PC-3 (cell line): ENCODE measurements at regions not wholly inside any gene's neighbourhood (a gene's known extent, or its start where the extent isn't known, plus 50 kb on each side); places are given as distances from the start of the nearest gene placed in this dataset.
"Not testable (repeated sequence)": the region's sequence is repeated elsewhere in the genome, so short reads cannot be mapped to it uniquely, and the experiment has no call there.

Source experiments
- ATAC-seq: fragments of 200-7000 bp; cut with Tn5 transposase; 2 replicates; pipeline ENCODE4 v1.9.1; 2020; ENCODE audit warnings: mild to moderate bottlenecking, moderate library complexity
- BruUV-seq: library from RNA; stranded (reverse); fragments of 400-500 nt; replicated peaks from 2 replicates; lab custom pipeline; 2021; lab: Mats Ljungman, UMichigan
- CTCF ChIA-PET: fragments of 300-600 bp; sonication (Branson Sonifier 250); formaldehyde crosslinking; loops from one replicate; lab custom pipeline; 2022; ENCODE audit warnings: antibody characterized with exemption; lab: Charles Lee
- POLR2A ChIA-PET: fragments of 300-600 bp; sonication (Branson Sonifier 250); formaldehyde crosslinking; loops from one replicate; lab custom pipeline; 2022; ENCODE audit warnings: antibody characterized with exemption; ENCODE audit not compliant: unreplicated experiment; lab: Charles Lee
- DNase-seq: peaks from one replicate; pipeline ENCODE4 v3.0.0-alpha.2; 2015
- H2AFZ ChIP-seq: fragments of 300-600 bp; sonication (generic); 2 replicates; pipeline ENCODE4 v1.6.0; 2016; ENCODE audit warnings: antibody characterized with exemption, low read length
- H3F3A ChIP-seq: fragments of 300-600 bp; sonication (generic); one replicate; pipeline ENCODE4 v1.6.0; 2017; ENCODE audit warnings: antibody characterized with exemption, low read length, control low read depth, mild to moderate bottlenecking; ENCODE audit not compliant: unreplicated experiment
- H3K27ac ChIP-seq: fragments of 300-600 bp; sonication (generic); 2 replicates; pipeline ENCODE4 v1.5.1; 2016; ENCODE audit warnings: mild to moderate bottlenecking, low read length
- H3K27me3 ChIP-seq: fragments of 300-600 bp; sonication (generic); 2 replicates; pipeline ENCODE4 v1.6.1; 2016; ENCODE audit warnings: low read length, mixed read lengths
- H3K36me3 ChIP-seq: fragments of 300-600 bp; sonication (generic); 2 replicates; pipeline ENCODE4 v1.6.1; 2016; ENCODE audit warnings: low read depth, mixed run types, low read length, mixed read lengths
- H3K4me1 ChIP-seq: fragments of 300-600 bp; sonication (generic); 2 replicates; pipeline ENCODE4 v1.5.1; 2016; ENCODE audit warnings: low read length; ENCODE audit not compliant: insufficient read depth
- H3K4me2 ChIP-seq: fragments of 300-600 bp; sonication (generic); 2 replicates; pipeline ENCODE4 v1.6.0; 2016; ENCODE audit warnings: low read length
- H3K4me3 ChIP-seq: fragments of 300-600 bp; sonication (generic); 2 replicates; pipeline ENCODE4 v1.5.1; 2016; ENCODE audit warnings: mild to moderate bottlenecking, low read length, mixed read lengths
- H3K79me2 ChIP-seq: fragments of 300-600 bp; sonication (generic); 2 replicates; pipeline ENCODE4 v1.6.1; 2017; ENCODE audit warnings: low read length, mixed read lengths
- H3K9ac ChIP-seq: fragments of 300-600 bp; sonication (generic); 2 replicates; pipeline ENCODE4 v1.6.0; 2016; ENCODE audit warnings: mild to moderate bottlenecking, low read length
- H3K9me2 ChIP-seq: fragments of 300-600 bp; sonication (generic); replicated peaks from 2 replicates; pipeline ENCODE4 v1.6.1; 2016; ENCODE audit warnings: mixed run types, low read length, mixed read lengths
- H3K9me3 ChIP-seq: fragments of 300-600 bp; sonication (generic); 2 replicates; pipeline ENCODE4 v1.6.1; 2016; ENCODE audit warnings: low read length, mixed read lengths
- H4K20me1 ChIP-seq: fragments of 300-600 bp; sonication (generic); 2 replicates; pipeline ENCODE4 v1.6.1; 2016; ENCODE audit warnings: low read length, mixed read lengths
- EZH2 ChIP-seq: fragments of 300-600 bp; sonication (generic); IDR thresholded peaks from one replicate; pipeline ENCODE4 v1.6.1; 2017; ENCODE audit warnings: antibody characterized with exemption, mild to moderate bottlenecking, low read length; ENCODE audit not compliant: unreplicated experiment
- EZH2phosphoT487 ChIP-seq: fragments of 300-600 bp; sonication (generic); IDR thresholded peaks from 2 replicates; pipeline ENCODE4 v1.6.1; 2018; ENCODE audit warnings: mild to moderate bottlenecking, antibody characterized with exemption, low read length, borderline replicate concordance
- intact Hi-C: fragments of 100-400 bp; cut with micrococcal nuclease; formaldehyde crosslinking; loops from 2 replicates; pipeline ENCODE4 v1.9.0; 2023
- TF ChIP-seq, protein P1 (sequence below): fragments of 300-600 bp; sonication (generic); conservative IDR thresholded peaks from 2 replicates; pipeline ENCODE4 v1.5.1; 2017; ENCODE audit warnings: antibody characterized with exemption, low read depth, mild to moderate bottlenecking, low read length

DNA sequence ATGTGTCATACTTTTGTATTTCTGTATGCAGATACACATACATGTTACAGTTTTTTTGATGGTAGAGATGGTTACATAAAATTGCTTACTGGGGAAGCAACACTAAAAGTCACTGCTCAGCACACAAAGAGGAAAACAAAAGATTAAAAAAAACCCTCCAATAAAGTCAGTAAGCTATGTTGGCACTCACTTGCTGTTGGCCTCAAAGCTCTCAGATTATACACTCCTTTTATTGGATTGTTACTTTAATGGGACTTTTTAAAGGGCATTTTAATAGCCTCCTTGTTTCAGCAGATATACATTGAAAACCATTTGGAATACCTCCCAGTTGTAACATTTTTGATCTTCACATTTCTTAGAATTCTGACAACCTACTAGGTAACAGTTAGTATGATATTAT, 222.0 kb upstream of the HHIP start:
- H3F3A ChIP-seq, result no peaks in the 10 kb centered on the region
- no peaks in the 10 kb centered on the region for H3K9me2 ChIP-seq
- POLR2A ChIA-PET, result no interaction called here
- H4K20me1 ChIP-seq, result no peaks in the 10 kb centered on the region
- H3K27me3 ChIP-seq, result no peaks in the 10 kb centered on the region
- no peaks in the 10 kb centered on the region for H3K79me2 ChIP-seq
- CTCF ChIA-PET, result no interaction called here
- no peak overlapping the region for H3K9ac ChIP-seq
- DNase-seq (no peak), ATAC-seq (peak; percentile 55)
- no peak overlapping the region for H3K4me2 ChIP-seq
- no peak overlapping the region for H3K4me3 ChIP-seq
- intact Hi-C loops, result loop anchor here (2.0 kb wide), 1 partner anchor 67 kb away; no protein-coding TSS in a partner anchor
- no peaks in the 10 kb centered on the region for H3K4me1 ChIP-seq
- no peaks in the 10 kb centered on the region for H3K9me3 ChIP-seq
- H3K27ac ChIP-seq, result no peak overlapping the region
- no TSS peak for BruUV-seq
- H3K36me3 ChIP-seq, result no peaks in the 10 kb centered on the region
- H2AFZ ChIP-seq, result no peak overlapping the region
- TF ChIP-seq, protein P1, sequence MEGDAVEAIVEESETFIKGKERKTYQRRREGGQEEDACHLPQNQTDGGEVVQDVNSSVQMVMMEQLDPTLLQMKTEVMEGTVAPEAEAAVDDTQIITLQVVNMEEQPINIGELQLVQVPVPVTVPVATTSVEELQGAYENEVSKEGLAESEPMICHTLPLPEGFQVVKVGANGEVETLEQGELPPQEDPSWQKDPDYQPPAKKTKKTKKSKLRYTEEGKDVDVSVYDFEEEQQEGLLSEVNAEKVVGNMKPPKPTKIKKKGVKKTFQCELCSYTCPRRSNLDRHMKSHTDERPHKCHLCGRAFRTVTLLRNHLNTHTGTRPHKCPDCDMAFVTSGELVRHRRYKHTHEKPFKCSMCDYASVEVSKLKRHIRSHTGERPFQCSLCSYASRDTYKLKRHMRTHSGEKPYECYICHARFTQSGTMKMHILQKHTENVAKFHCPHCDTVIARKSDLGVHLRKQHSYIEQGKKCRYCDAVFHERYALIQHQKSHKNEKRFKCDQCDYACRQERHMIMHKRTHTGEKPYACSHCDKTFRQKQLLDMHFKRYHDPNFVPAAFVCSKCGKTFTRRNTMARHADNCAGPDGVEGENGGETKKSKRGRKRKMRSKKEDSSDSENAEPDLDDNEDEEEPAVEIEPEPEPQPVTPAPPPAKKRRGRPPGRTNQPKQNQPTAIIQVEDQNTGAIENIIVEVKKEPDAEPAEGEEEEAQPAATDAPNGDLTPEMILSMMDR, result no peak
- TF ChIP-seq EZH2phosphoT487 (no peak), EZH2 (no peak)

GRCh38 chr4:144426023-144426422, 219.9 kb upstream of the HHIP start:
- H3K36me3 ChIP-seq, H3K9me2 ChIP-seq, H3K27ac ChIP-seq, H4K20me1 ChIP-seq, H3K9ac ChIP-seq, H3K4me2 ChIP-seq, H3K79me2 ChIP-seq, BruUV-seq, H3K9me3 ChIP-seq, H3K4me3 ChIP-seq, H2AFZ ChIP-seq, ATAC-seq, H3F3A ChIP-seq, H3K27me3 ChIP-seq, POLR2A ChIA-PET, DNase-seq, H3K4me1 ChIP-seq, intact Hi-C loops: not testable (repeated sequence)
- CTCF ChIA-PET, result interaction anchor here (0.7 kb wide), 1 partner anchor 217 kb away, joined by 4 read pairs; no protein-coding TSS in a partner anchor

- no peak overlapping the region for H3K4me2 ChIP-seq
- H3F3A ChIP-seq, result no peaks in the 10 kb centered on the region
- H3K27me3 ChIP-seq, result no peaks in the 10 kb centered on the region
- ChIA-PET CTCF (no interaction called here), POLR2A (no interaction called here)
- no peaks in the 10 kb centered on the region for H3K79me2 ChIP-seq
- ATAC-seq, result no peak
- H3K36me3 ChIP-seq, result no peaks in the 10 kb centered on the region
- no TSS peak for BruUV-seq
- 0 out of 2 replicates have a peak, but pooled peaks cover 4% of the 10 kb centered on the region for H3K9me3 ChIP-seq
- H2AFZ ChIP-seq, result no peak overlapping the region
- H3K9ac ChIP-seq, result no peak overlapping the region
- H3K4me3 ChIP-seq, result no peak overlapping the region
- no peak for DNase-seq
- no peak overlapping the region for H3K27ac ChIP-seq
- intact Hi-C loops, result no loop called here
- TF ChIP-seq EZH2 (no peak), EZH2phosphoT487 (no peak)
- TF ChIP-seq, protein P1, result no peak
- no peaks in the 10 kb centered on the region for H3K9me2 ChIP-seq
- no peaks in the 10 kb centered on the region for H3K4me1 ChIP-seq
- H4K20me1 ChIP-seq, result no peaks in the 10 kb centered on the region
Observed at GRCh38 chr4:144442713-144443112, 203.2 kb upstream of the HHIP start.
